SK-N-SH (cell line): ENCODE measurements at regions not wholly inside any gene's neighbourhood (a gene's known extent, or its start where the extent isn't known, plus 50 kb on each side); places are given as distances from the start of the nearest gene placed in this dataset.

Experiments used
- CTCF ChIA-PET: fragments of 300-600, 350-600 bp; formaldehyde crosslinking; extraction: SDS; loops from one replicate; lab custom pipeline; 2021; lab: Yijun Ruan, JAX
- POLR2A ChIA-PET: fragments of 350-600 bp; sonication (Branson Sonifier 250); formaldehyde crosslinking; extraction: SDS; loops from one replicate; lab custom pipeline; 2020; ENCODE audit warnings: antibody characterized with exemption, inconsistent platforms; lab: Yijun Ruan, JAX
- DNase-seq: peaks from one replicate; pipeline ENCODE4 v3.0.0; 2012
- H2AFZ ChIP-seq: fragments of 200-600 bp; sonication (generic); 2 replicates; pipeline ENCODE4 v1.8.1; 2016; ENCODE audit warnings: antibody characterized with exemption, mild to moderate bottlenecking, low read depth
- H3F3A ChIP-seq: fragments of 200-600 bp; sonication (generic); replicated peaks from 2 replicates; pipeline ENCODE3; 2016; ENCODE audit warnings: antibody characterized with exemption, mild to moderate bottlenecking; ENCODE audit not compliant: insufficient read depth
- H3K27ac ChIP-seq, 2 experiments: fragments of 200-500 bp in 1 of 2; fragments of 200-600 bp in 1 of 2; sonication (Bioruptor generic) in 1 of 2; sonication (generic), shearing (Covaris generic) in 1 of 2; 2 replicates each; pipeline versions ENCODE4 v1.5.1 to v1.6.1; 2014 to 2016; ENCODE audit warnings: low read depth in 2 of 2, inconsistent platforms in 1 of 2, low read length in 1 of 2, mild to moderate bottlenecking in 1 of 2, mixed read lengths in 1 of 2
- H3K27me3 ChIP-seq: fragments of 200-600 bp; sonication (generic), shearing (Covaris generic); 2 replicates; pipeline ENCODE4 v1.6.1; 2016; ENCODE audit warnings: mixed run types; ENCODE audit not compliant: insufficient read depth
- H3K36me3 ChIP-seq, 2 experiments: fragments of 200-500 bp in 1 of 2; fragments of 200-600 bp in 1 of 2; sonication (Bioruptor generic) in 1 of 2; sonication (generic) in 1 of 2; replicated peaks in 1 of 2; 2 replicates each; pipeline versions ENCODE3 to v1.5.1; 2014 to 2016; ENCODE audit warnings: low read length in 1 of 2, mild to moderate bottlenecking in 1 of 2; ENCODE audit not compliant: insufficient read depth in 2 of 2, control insufficient read depth in 1 of 2
- H3K4me1 ChIP-seq, 2 experiments: fragments of 200-500 bp in 1 of 2; fragments of 200-600 bp in 1 of 2; sonication (Bioruptor generic) in 1 of 2; sonication (generic), shearing (Covaris generic) in 1 of 2; 2 replicates each; pipeline versions ENCODE4 v1.5.1 to v1.6.1; 2014 to 2016; ENCODE audit warnings: low read depth in 1 of 2, low read length in 1 of 2, mixed run types in 1 of 2; ENCODE audit not compliant: insufficient read depth in 2 of 2, control insufficient read depth in 1 of 2
- H3K4me2 ChIP-seq: fragments of 200-600 bp; sonication (generic), shearing (Covaris generic); 2 replicates; pipeline ENCODE4 v1.6.1; 2017; ENCODE audit warnings: mixed run types
- H3K4me3 ChIP-seq, 2 experiments: fragments of 200-500 bp in 1 of 2; fragments of 200-600 bp in 1 of 2; sonication (Bioruptor generic) in 1 of 2; sonication (generic), shearing (Covaris generic) in 1 of 2; 2 replicates each; pipeline versions ENCODE4 v1.5.1 to v1.8.1; 2014 to 2016; ENCODE audit warnings: low read depth in 2 of 2, inconsistent platforms in 1 of 2, low read length in 1 of 2, mild to moderate bottlenecking in 1 of 2, mixed read lengths in 1 of 2, moderate library complexity in 1 of 2
- H3K79me2 ChIP-seq: fragments of 200-600 bp; sonication (generic); 2 replicates; pipeline ENCODE4 v1.8.1; 2017; ENCODE audit warnings: mild to moderate bottlenecking; ENCODE audit not compliant: insufficient read depth
- H3K9ac ChIP-seq: fragments of 200-600 bp; sonication (generic); 2 replicates; pipeline ENCODE4 v1.6.1; 2017; ENCODE audit warnings: mixed run types
- H3K9me2 ChIP-seq: fragments of 200-600 bp; sonication (generic); 2 replicates; pipeline ENCODE4 v1.6.1; 2017; ENCODE audit warnings: mixed run types
- H3K9me3 ChIP-seq: fragments of 200-600 bp; sonication (generic); 2 replicates; pipeline ENCODE4 v1.6.1; 2017; ENCODE audit warnings: mixed run types, mild to moderate bottlenecking, moderate library complexity
- H4K20me1 ChIP-seq: fragments of 200-600 bp; sonication (generic); 2 replicates; pipeline ENCODE4 v1.6.1; 2017; ENCODE audit warnings: mild to moderate bottlenecking, mixed run types; ENCODE audit not compliant: insufficient read depth
- CHD2 ChIP-seq: fragments of 150-350 bp; IDR thresholded peaks from 2 replicates; pipeline ENCODE4 v1.6.1; 2018; ENCODE audit warnings: low read length; ENCODE audit not compliant: partially characterized antibody
- ELF1 ChIP-seq: IDR thresholded peaks from 2 replicates; pipeline ENCODE4 v1.4.0; 2012
- FOXM1 ChIP-seq: IDR thresholded peaks from 2 replicates; pipeline ENCODE4 v1.4.0; 2012; ENCODE audit warnings: low read depth, mild to moderate bottlenecking
- GABPA ChIP-seq: IDR thresholded peaks from 2 replicates; pipeline ENCODE4 v1.4.0; 2012; ENCODE audit warnings: low read depth, mild to moderate bottlenecking
- GATA2 ChIP-seq: sonication (generic); formaldehyde crosslinking; IDR thresholded peaks from 2 replicates; pipeline ENCODE4 v1.5.0; 2020; ENCODE audit warnings: mild to moderate bottlenecking, missing genetic modification reagents
- IRF3 ChIP-seq: fragments of 150-350 bp; IDR thresholded peaks from 2 replicates; pipeline ENCODE4 v1.6.1; 2016; ENCODE audit warnings: mild to moderate bottlenecking, low read depth, low read length
- JUND ChIP-seq: IDR thresholded peaks from 2 replicates; pipeline ENCODE4 v1.4.0; 2012
- MAX ChIP-seq: IDR thresholded peaks from 2 replicates; pipeline ENCODE4 v1.4.0; 2012; ENCODE audit warnings: low read depth
- MEF2A ChIP-seq: IDR thresholded peaks from 2 replicates; pipeline ENCODE4 v1.4.0; 2012; ENCODE audit warnings: low read depth, borderline replicate concordance
- NFIC ChIP-seq: IDR thresholded peaks from 2 replicates; pipeline ENCODE4 v1.4.0; 2012; ENCODE audit warnings: borderline replicate concordance
- PBX3 ChIP-seq: IDR thresholded peaks from 2 replicates; pipeline ENCODE4; 2012
- POLR2AphosphoS5 ChIP-seq: IDR thresholded peaks from 2 replicates; pipeline ENCODE4 v1.6.1; 2012; ENCODE audit warnings: low read depth, low read length
- SIN3A ChIP-seq: IDR thresholded peaks from 2 replicates; pipeline ENCODE4 v1.6.1; 2012; ENCODE audit warnings: low read depth, mild to moderate bottlenecking, low read length, moderate library complexity, borderline replicate concordance
- SMC3 ChIP-seq: IDR thresholded peaks from 2 replicates; pipeline ENCODE4 v1.6.1; 2012; ENCODE audit warnings: low read depth, low read length, improper control_type of control experiment
- TAF1 ChIP-seq: IDR thresholded peaks from 2 replicates; pipeline ENCODE4 v1.6.1; 2012; ENCODE audit warnings: low read depth, mild to moderate bottlenecking, low read length, moderate library complexity, borderline replicate concordance
- TCF12 ChIP-seq: IDR thresholded peaks from 2 replicates; pipeline ENCODE4 v1.4.0; 2012
- TEAD4 ChIP-seq: IDR thresholded peaks from 2 replicates; pipeline ENCODE4 v1.4.0; 2012; ENCODE audit warnings: mild to moderate bottlenecking, borderline replicate concordance; ENCODE audit not compliant: insufficient read depth
- USF1 ChIP-seq: IDR thresholded peaks from 2 replicates; pipeline ENCODE4 v1.4.0; 2012; ENCODE audit warnings: low read depth, borderline replicate concordance
- WGBS: methylation state at CpG from one replicate; pipeline ENCODE4 v1.1.6; 2017; ENCODE audit warnings: low lambda C conversion rate; 5-methylcytosine and 5-hydroxymethylcytosine counted together
- TF ChIP-seq, protein P1 (sequence below): IDR thresholded peaks from 2 replicates; pipeline ENCODE4 v1.4.0; 2012; ENCODE audit warnings: low read depth, borderline replicate concordance
- TF ChIP-seq, protein P2 (sequence below): IDR thresholded peaks from 2 replicates; pipeline ENCODE4 v1.6.1; 2012; ENCODE audit warnings: mild to moderate bottlenecking, low read depth, low read length, moderate library complexity
- TF ChIP-seq, protein P3 (sequence below): fragments of 200-600 bp; sonication (generic); IDR thresholded peaks from 2 replicates; pipeline ENCODE4 v1.6.1; 2017; ENCODE audit warnings: antibody characterized with exemption, mild to moderate bottlenecking, moderate library complexity

DNA sequence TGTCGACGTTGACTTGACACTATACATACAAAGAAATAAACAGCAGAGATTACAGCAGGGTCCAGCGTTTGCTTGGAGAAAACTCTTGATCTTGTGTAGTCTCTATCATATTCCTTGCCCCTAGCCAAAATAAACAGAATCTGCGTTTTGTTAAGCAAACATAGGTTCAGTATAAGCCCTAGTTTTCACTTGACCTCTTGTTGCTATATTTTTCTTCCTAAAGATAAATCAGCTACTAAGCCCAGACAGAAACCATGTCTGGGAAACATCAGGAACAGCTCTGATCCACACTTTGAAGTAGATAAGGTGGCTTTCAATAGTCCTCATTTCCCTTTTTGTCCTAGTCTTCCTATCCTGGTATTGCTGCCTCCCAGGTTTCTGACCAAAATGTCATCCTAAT lies 328.2 kb upstream of the MAGI2 start:
- no peaks in the 10 kb centered on the region for H3K79me2 ChIP-seq
- no peaks in the 10 kb centered on the region for H3K27me3 ChIP-seq
- no peaks in the 10 kb centered on the region for H3F3A ChIP-seq
- no peak for TF ChIP-seq JUND
- TF ChIP-seq, protein P1, sequence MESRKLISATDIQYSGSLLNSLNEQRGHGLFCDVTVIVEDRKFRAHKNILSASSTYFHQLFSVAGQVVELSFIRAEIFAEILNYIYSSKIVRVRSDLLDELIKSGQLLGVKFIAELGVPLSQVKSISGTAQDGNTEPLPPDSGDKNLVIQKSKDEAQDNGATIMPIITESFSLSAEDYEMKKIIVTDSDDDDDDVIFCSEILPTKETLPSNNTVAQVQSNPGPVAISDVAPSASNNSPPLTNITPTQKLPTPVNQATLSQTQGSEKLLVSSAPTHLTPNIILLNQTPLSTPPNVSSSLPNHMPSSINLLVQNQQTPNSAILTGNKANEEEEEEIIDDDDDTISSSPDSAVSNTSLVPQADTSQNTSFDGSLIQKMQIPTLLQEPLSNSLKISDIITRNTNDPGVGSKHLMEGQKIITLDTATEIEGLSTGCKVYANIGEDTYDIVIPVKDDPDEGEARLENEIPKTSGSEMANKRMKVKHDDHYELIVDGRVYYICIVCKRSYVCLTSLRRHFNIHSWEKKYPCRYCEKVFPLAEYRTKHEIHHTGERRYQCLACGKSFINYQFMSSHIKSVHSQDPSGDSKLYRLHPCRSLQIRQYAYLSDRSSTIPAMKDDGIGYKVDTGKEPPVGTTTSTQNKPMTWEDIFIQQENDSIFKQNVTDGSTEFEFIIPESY = no peak
- no peak for TF ChIP-seq SMC3
- TF ChIP-seq, protein P2, sequence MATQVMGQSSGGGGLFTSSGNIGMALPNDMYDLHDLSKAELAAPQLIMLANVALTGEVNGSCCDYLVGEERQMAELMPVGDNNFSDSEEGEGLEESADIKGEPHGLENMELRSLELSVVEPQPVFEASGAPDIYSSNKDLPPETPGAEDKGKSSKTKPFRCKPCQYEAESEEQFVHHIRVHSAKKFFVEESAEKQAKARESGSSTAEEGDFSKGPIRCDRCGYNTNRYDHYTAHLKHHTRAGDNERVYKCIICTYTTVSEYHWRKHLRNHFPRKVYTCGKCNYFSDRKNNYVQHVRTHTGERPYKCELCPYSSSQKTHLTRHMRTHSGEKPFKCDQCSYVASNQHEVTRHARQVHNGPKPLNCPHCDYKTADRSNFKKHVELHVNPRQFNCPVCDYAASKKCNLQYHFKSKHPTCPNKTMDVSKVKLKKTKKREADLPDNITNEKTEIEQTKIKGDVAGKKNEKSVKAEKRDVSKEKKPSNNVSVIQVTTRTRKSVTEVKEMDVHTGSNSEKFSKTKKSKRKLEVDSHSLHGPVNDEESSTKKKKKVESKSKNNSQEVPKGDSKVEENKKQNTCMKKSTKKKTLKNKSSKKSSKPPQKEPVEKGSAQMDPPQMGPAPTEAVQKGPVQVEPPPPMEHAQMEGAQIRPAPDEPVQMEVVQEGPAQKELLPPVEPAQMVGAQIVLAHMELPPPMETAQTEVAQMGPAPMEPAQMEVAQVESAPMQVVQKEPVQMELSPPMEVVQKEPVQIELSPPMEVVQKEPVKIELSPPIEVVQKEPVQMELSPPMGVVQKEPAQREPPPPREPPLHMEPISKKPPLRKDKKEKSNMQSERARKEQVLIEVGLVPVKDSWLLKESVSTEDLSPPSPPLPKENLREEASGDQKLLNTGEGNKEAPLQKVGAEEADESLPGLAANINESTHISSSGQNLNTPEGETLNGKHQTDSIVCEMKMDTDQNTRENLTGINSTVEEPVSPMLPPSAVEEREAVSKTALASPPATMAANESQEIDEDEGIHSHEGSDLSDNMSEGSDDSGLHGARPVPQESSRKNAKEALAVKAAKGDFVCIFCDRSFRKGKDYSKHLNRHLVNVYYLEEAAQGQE = no peak
- no peak for TF ChIP-seq GABPA
- TF ChIP-seq POLR2AphosphoS5 = no peak
- no peak for TF ChIP-seq CHD2
- TF ChIP-seq ELF1 = no peak
- TF ChIP-seq PBX3 = peak; percentile 43
- TF ChIP-seq NFIC = peak; percentile 8; the same call in 1 of the 2 replicates
- no peak for TF ChIP-seq TEAD4
- TF ChIP-seq TCF12 = peak; percentile 67
- no peak for TF ChIP-seq USF1
- TF ChIP-seq FOXM1 = no peak
- no peak for TF ChIP-seq IRF3
- TF ChIP-seq MAX = no peak
- TF ChIP-seq MEF2A = no peak
- TF ChIP-seq SIN3A = no peak
- TF ChIP-seq TAF1 = no peak
- TF ChIP-seq, protein P3, sequence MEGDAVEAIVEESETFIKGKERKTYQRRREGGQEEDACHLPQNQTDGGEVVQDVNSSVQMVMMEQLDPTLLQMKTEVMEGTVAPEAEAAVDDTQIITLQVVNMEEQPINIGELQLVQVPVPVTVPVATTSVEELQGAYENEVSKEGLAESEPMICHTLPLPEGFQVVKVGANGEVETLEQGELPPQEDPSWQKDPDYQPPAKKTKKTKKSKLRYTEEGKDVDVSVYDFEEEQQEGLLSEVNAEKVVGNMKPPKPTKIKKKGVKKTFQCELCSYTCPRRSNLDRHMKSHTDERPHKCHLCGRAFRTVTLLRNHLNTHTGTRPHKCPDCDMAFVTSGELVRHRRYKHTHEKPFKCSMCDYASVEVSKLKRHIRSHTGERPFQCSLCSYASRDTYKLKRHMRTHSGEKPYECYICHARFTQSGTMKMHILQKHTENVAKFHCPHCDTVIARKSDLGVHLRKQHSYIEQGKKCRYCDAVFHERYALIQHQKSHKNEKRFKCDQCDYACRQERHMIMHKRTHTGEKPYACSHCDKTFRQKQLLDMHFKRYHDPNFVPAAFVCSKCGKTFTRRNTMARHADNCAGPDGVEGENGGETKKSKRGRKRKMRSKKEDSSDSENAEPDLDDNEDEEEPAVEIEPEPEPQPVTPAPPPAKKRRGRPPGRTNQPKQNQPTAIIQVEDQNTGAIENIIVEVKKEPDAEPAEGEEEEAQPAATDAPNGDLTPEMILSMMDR = no peak
- TF ChIP-seq GATA2 = peak; percentile 48; the same call in 1 of the 2 replicates
- no peaks in the 10 kb centered on the region for H3K9me3 ChIP-seq
- H3K9me2 ChIP-seq = no peaks in the 10 kb centered on the region
- no peaks in the 10 kb centered on the region for H3K36me3 ChIP-seq
- WGBS = 14% methylated on average over 4 of the region's 4 CpGs
- peak overlapping the region in 1 of 2 experiments; percentile 67; a peak in 2 of 4 replicates for H3K27ac ChIP-seq
- POLR2A ChIA-PET = no interaction called here
- no peak overlapping the region for H3K9ac ChIP-seq
- no peak overlapping the region for H3K4me2 ChIP-seq
- H3K4me3 ChIP-seq = no peak overlapping the region
- CTCF ChIA-PET = no interaction called here
- peaks cover 0 to 8% of the 10 kb centered on the region in 2 experiments; a peak in 1 of 4 replicates for H3K4me1 ChIP-seq
- H2AFZ ChIP-seq = peak overlapping the region; percentile 30
- H4K20me1 ChIP-seq = no peaks in the 10 kb centered on the region
- DNase-seq = peak; percentile 36
